Activated B cell treated with CpG ODN at 0.5 μM for 24 hours (primary cell): ENCODE measurements at regions not wholly inside any gene's neighbourhood (a gene's known extent, or its start where the extent isn't known, plus 50 kb on each side); places are given as distances from the start of the nearest gene placed in this dataset.

Experiments used
- ATAC-seq: fragments of 200-7000 bp; cut with Tn5 transposase; one replicate; pipeline ENCODE4 v1.10.0; 2021; ENCODE audit warnings: low read depth, mild to moderate bottlenecking, moderate library complexity
- CTCF ChIA-PET: fragments of 350-600 bp; sonication (Branson Sonifier 250); formaldehyde crosslinking; loops from one replicate; lab custom pipeline; 2021; ENCODE audit warnings: antibody characterized with exemption; lab: Charles Lee
- POLR2A ChIA-PET: fragments of 350-600 bp; sonication (Branson Sonifier 250); formaldehyde crosslinking; loops from one replicate; lab custom pipeline; 2021; ENCODE audit warnings: antibody characterized with exemption; lab: Charles Lee
- DNase-seq: peaks from one replicate; pipeline ENCODE4 v3.0.0; 2022
- H3K27ac Mint-ChIP-seq: one replicate; pipeline ENCODE4 v1.8.0; 2020; ENCODE audit warnings: mixed read lengths
- H3K27me3 Mint-ChIP-seq: one replicate; pipeline ENCODE4 v1.8.0; 2021; ENCODE audit warnings: mixed read lengths
- H3K36me3 Mint-ChIP-seq: one replicate; pipeline ENCODE4 v1.8.0; 2021; ENCODE audit warnings: low read depth, mixed read lengths
- H3K4me1 Mint-ChIP-seq: one replicate; pipeline ENCODE4 v1.8.0; 2021; ENCODE audit warnings: mixed read lengths
- H3K4me3 Mint-ChIP-seq: one replicate; pipeline ENCODE4 v1.8.0; 2020; ENCODE audit warnings: mild to moderate bottlenecking, mixed read lengths
- H3K9me3 Mint-ChIP-seq: one replicate; pipeline ENCODE4 v1.8.0; 2020; ENCODE audit warnings: mixed read lengths
- intact Hi-C: fragments of 100-400 bp; cut with micrococcal nuclease; formaldehyde crosslinking; loops from one replicate; pipeline ENCODE4 v1.15.1; 2024
- TF ChIP-seq, protein P1 (sequence below): fragments of 200-600 bp; IDR thresholded peaks from one replicate; pipeline ENCODE4 v1.8.0; 2022; ENCODE audit warnings: antibody characterized with exemption, mild to moderate bottlenecking

DNA sequence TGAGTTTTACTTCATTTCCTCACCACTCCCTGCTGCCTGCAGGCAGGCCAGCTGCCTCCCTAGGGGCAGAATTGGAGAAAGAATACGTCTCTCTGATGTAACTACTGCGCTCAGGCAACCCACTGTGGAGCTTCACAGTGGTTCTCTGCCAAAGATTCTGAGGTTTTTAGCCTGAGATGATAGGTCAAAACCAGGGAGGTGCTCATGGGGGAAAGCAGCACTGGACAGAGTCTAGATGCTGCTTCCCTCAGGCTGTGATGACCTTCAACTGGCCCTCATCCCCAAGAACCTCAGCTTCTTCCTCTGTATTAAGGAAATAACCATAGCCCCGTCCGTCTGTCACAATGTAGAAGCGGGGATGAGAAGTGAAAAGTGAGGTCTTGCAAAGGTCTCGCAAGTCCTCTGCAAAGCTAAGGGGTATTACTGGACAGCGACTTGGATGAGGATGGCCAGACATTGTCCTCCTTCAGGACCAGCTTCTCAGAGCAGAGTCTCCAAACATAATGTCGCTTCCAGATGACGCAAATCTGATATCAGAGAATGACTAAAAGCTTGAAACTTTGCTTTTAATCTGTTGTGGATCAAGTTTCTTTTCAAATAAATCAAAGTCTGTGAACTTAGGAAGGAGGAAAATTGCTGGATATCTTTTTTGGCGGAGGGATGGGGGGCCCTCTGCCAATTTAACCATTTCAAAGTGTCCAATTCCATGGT lies 65.9 kb upstream of the ATP5PO start:
- intact Hi-C loops: no loop called here

DNA sequence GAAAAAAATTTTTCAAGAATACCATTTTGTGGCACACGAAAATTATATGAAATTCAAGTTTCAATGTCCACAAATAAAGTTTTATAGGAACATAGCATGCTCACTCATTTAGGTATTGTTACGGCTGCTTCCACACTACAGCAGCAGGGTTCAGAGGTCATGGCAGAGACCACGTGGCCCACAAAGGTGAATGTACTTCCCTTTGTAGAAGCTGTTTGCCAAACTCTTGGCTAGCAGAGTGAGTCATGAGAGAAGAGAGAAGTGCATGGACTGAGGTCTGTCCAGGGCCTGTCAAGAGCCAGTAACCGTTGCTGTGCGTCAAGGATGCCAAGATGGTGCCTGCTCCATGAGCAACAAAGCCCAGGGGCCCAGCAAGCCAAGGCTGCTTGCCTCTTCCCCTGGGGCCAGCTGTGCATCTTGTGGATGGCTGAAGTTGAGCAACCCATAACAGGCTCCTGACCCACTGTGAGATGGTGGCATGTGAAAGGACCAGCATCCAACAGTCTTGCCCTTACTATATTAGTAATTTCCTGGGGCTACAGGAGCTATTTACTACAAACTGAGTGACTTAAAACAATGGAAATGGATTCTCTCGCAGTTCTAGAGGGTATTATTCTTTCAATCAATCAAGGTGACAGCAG lies 64.8 kb upstream of the ATP5PO start:
- Mint-ChIP-seq H3K4me3 (no peak overlapping the region), H3K36me3 (no peaks in the 10 kb centered on the region), H3K4me1 (peaks cover 31% of the 10 kb centered on the region), H3K9me3 (no peaks in the 10 kb centered on the region), H3K27ac (no peak overlapping the region), H3K27me3 (no peaks in the 10 kb centered on the region)
- POLR2A ChIA-PET: no interaction called here
- TF ChIP-seq, protein P1, sequence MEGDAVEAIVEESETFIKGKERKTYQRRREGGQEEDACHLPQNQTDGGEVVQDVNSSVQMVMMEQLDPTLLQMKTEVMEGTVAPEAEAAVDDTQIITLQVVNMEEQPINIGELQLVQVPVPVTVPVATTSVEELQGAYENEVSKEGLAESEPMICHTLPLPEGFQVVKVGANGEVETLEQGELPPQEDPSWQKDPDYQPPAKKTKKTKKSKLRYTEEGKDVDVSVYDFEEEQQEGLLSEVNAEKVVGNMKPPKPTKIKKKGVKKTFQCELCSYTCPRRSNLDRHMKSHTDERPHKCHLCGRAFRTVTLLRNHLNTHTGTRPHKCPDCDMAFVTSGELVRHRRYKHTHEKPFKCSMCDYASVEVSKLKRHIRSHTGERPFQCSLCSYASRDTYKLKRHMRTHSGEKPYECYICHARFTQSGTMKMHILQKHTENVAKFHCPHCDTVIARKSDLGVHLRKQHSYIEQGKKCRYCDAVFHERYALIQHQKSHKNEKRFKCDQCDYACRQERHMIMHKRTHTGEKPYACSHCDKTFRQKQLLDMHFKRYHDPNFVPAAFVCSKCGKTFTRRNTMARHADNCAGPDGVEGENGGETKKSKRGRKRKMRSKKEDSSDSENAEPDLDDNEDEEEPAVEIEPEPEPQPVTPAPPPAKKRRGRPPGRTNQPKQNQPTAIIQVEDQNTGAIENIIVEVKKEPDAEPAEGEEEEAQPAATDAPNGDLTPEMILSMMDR: no peak
- DNase-seq (no peak), ATAC-seq (no peak)
- intact Hi-C loops: no loop called here
- CTCF ChIA-PET: no interaction called here

More for the DNA sequence above, 65.9 kb upstream of the ATP5PO start:
- Mint-ChIP-seq H3K4me3 (no peak overlapping the region), H3K9me3 (no peaks in the 10 kb centered on the region), H3K4me1 (peaks cover 19% of the 10 kb centered on the region), H3K27me3 (no peaks in the 10 kb centered on the region), H3K27ac (no peak overlapping the region), H3K36me3 (no peaks in the 10 kb centered on the region)
- POLR2A ChIA-PET: no interaction called here
- ATAC-seq (no peak), DNase-seq (no peak)
- CTCF ChIA-PET: no interaction called here
- TF ChIP-seq, protein P1: no peak

DNA sequence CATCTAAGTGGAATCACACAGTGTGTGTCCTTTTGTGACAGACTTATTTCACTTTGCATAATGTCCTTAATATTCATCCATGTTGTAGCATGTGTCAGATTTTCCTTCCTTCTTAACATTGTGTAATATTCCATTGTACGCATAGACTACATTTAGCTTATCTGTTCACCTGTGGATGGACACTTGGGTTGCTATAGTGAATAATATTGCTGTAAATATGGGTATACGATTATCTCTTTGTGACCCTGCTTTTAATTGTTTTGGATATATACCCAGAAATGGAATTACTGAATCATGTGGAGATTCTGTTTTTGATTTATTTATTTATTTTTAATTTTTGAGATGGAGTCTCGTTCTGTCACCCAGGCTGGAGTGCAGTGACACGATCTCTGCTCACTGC lies 63.0 kb upstream of the ATP5PO start:
- Mint-ChIP-seq H3K27me3 (no peaks in the 10 kb centered on the region), H3K36me3 (no peaks in the 10 kb centered on the region), H3K27ac (no peak overlapping the region), H3K4me3 (no peak overlapping the region), H3K9me3 (no peaks in the 10 kb centered on the region), H3K4me1 (peaks cover 36% of the 10 kb centered on the region)
- intact Hi-C loops: no loop called here
- ATAC-seq: no peak
- ChIA-PET POLR2A (no interaction called here), CTCF (interaction anchor here (1.0 kb wide), 1 partner anchor 54 kb away, joined by 3 read pairs; no protein-coding TSS in a partner anchor)
- DNase-seq: no peak
- TF ChIP-seq, protein P1: no peak

DNA sequence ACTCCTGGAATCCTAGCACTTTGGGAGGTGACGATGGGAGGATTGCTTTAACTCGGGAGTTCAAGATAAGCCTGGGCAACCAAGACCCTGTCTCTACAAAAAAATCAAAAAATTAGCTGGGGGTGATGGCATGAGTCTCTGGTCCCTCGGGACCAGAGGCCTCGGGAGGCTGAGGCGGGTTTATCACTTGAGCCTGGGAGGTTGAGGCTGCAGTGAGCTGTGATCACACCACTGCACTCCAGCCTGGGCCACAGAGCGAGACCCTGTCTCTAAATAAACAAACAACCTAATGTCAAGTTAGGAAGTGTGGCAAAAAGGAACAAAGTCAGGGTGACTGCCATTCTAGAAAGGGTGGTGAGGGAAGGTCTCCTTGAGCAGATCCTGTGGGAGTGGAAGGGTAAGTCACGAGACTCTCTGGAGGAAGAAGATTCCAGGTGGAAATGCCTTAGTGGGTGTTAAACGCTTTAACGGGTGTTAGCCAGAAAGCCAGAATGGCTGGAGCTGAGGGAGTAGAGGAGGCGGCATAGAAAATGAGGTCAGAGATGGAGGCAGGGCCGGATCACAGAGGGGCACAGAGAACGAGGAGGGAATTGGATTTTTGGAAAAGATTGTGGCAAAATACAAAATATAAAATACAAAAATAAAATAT lies 62.2 kb upstream of the ATP5PO start:
- no peak for ATAC-seq
- ChIA-PET POLR2A (interaction anchor here (1.5 to 2.2 kb wide), 2 partner anchors 30 to 42 kb away, joined by 6 to 7 read pairs; no protein-coding TSS in a partner anchor), CTCF (interaction anchor here (0.7 to 2.0 kb wide), 4 partner anchors 42 to 224 kb away, joined by 3 to 11 read pairs (median 4); no protein-coding TSS in a partner anchor)
- no peaks in the 10 kb centered on the region for H3K9me3 Mint-ChIP-seq
- H3K4me3 Mint-ChIP-seq: no peak overlapping the region
- no peak for DNase-seq
- TF ChIP-seq, protein P1: no peak
- intact Hi-C loops: loop anchor here (2.0 kb wide), 1 partner anchor 17 kb away; no protein-coding TSS in a partner anchor
- H3K27me3 Mint-ChIP-seq: no peaks in the 10 kb centered on the region
- no peaks in the 10 kb centered on the region for H3K36me3 Mint-ChIP-seq
- peaks cover 36% of the 10 kb centered on the region for H3K4me1 Mint-ChIP-seq
- no peak overlapping the region for H3K27ac Mint-ChIP-seq
